ENCODE measurements at regions not wholly inside any gene's neighbourhood (a gene's known extent, or its start where the extent isn't known, plus 50 kb on each side); places are given as distances from the start of the nearest gene placed in this dataset.

DNA sequence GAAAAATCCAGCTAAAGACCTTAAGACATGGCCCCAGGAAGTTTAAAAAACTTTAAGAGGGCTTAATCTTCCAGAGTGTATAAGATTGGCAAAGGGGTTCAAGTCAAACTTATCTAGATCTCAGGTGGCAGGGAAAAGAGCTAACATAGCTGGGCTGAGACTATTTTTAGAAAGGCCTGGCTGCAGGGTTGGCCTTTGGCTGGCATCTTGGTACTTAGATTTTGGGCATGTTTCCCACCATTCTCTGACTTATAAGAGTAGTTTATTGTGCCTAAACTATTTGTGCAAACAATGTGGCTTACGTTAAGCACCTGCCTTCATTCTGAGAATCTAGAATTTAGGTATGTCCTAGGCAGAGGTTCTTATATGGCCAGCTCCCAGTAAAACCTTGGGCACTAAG lies 214.0 kb upstream of the MIS18BP1 start:
- Histone ChIP-seq H2AFZ (ENCODE audit: low read depth, low read length) (no peak overlapping the region), H3K9me3 (replicated peaks; ENCODE audit: control insufficient read depth, insufficient read depth, low read depth, low read length) (no peaks in the 10 kb centered on the region), H3K27ac (ENCODE audit: extremely low read depth, low read depth, low read length) (no peak overlapping the region), H3K9ac (ENCODE audit: insufficient read depth in 1 of 2, low read depth in 2 of 2, low read length in 2 of 2) (no peak overlapping the region), H3K79me2 (ENCODE audit: control insufficient read depth, insufficient read depth, low read length) (no peaks in the 10 kb centered on the region), H3K9me1 (ENCODE audit: control insufficient read depth, insufficient read depth, low read length) (no peaks in the 10 kb centered on the region), H3K36me3 (ENCODE audit: control insufficient read depth, insufficient read depth, low read length) (no peaks in the 10 kb centered on the region), H3K4me1 (replicated peaks in 1 of 2; ENCODE audit: control insufficient read depth in 2 of 2, insufficient read depth in 2 of 2, low read length in 2 of 2) (no peaks in the 10 kb centered on the region), H3K4me3 (no peak overlapping the region), H3K27me3 (ENCODE audit: control insufficient read depth in 2 of 2, insufficient read depth in 2 of 2, low read length in 2 of 2) (no peaks in the 10 kb centered on the region), H3K4me2 (ENCODE audit: insufficient read depth, low read length) (no peak overlapping the region), H4K20me1 (replicated peaks; ENCODE audit: control insufficient read depth, insufficient read depth, low read length) (no peaks in the 10 kb centered on the region)
- no peak for FAIRE-seq
- no peak for DNase-seq (ENCODE audit: extremely low read depth in 1 of 4, low spot score in 3 of 4)
- ChIA-PET CTCF (ENCODE audit: low intra/inter-chr PET ratio) (no interaction called here), POLR2A (no interaction called here)
- TF ChIP-seq ADNP (tag; IDR thresholded peaks at IDR 0.05) (no peak), ZNF282 (CRISPR knock-in tag; IDR thresholded peaks at IDR 0.05) (no peak), MTA3 (IDR thresholded peaks at IDR 0.05; ENCODE audit: borderline replicate concordance) (no peak), HBP1 (CRISPR knock-in tag; IDR thresholded peaks at IDR 0.05) (no peak)
- TF ChIP-seq, protein P1, sequence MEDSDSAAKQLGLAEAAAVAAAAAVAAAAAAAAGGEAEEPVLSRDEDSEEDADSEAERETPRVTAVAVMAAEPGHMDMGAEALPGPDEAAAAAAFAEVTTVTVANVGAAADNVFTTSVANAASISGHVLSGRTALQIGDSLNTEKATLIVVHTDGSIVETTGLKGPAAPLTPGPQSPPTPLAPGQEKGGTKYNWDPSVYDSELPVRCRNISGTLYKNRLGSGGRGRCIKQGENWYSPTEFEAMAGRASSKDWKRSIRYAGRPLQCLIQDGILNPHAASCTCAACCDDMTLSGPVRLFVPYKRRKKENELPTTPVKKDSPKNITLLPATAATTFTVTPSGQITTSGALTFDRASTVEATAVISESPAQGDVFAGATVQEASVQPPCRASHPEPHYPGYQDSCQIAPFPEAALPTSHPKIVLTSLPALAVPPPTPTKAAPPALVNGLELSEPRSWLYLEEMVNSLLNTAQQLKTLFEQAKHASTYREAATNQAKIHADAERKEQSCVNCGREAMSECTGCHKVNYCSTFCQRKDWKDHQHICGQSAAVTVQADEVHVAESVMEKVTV (CRISPR knock-in tag; IDR thresholded peaks at IDR 0.05) = no peak
- in situ Hi-C loops (cut with MboI) = no loop called here
- no TSS peak for BruUV-seq (replicated peaks)
- no peak for ATAC-seq
- intact Hi-C loops (cut with micrococcal nuclease) = no loop called here
- 0% methylated on average over 1 of the region's 1 CpG for WGBS (ENCODE audit: insufficient coverage, low coverage, missing lambda C conversion rate)
